A673 (cell line): ENCODE measurements at regions not wholly inside any gene's neighbourhood (a gene's known extent, or its start where the extent isn't known, plus 50 kb on each side); places are given as distances from the start of the nearest gene placed in this dataset.
A peak's percentile ranks its signal among the peaks of the same experiment; 100 is the strongest.

ENCODE experiments used
- BruUV-seq: library from RNA; stranded (reverse); fragments of 400-500 nt; replicated peaks from 2 replicates; lab custom pipeline; 2021; lab: Mats Ljungman, UMichigan
- CTCF ChIA-PET: fragments of 300-600 bp; sonication (Branson Sonifier 250); formaldehyde crosslinking; loops from one replicate; lab custom pipeline; 2022; ENCODE audit warnings: antibody characterized with exemption; lab: Charles Lee
- POLR2A ChIA-PET: fragments of 300-600 bp; sonication (Branson Sonifier 250); formaldehyde crosslinking; loops from one replicate; lab custom pipeline; 2022; ENCODE audit warnings: antibody characterized with exemption; ENCODE audit not compliant: low non-redundant PET; lab: Charles Lee
- DNase-seq: peaks from one replicate; pipeline ENCODE4 v3.0.0-alpha.2; 2015; ENCODE audit warnings: low spot score
- H3K27ac ChIP-seq: fragments of 200-600 bp; sonication (generic); 2 replicates; pipeline ENCODE4 v1.5.1; 2016; ENCODE audit warnings: mixed run types, low read depth, mild to moderate bottlenecking, mixed read lengths, antibody characterized with exemption, low read length; ENCODE audit not compliant: poor library complexity, severe bottlenecking
- H3K27me3 ChIP-seq: fragments of 200-600 bp; sonication (generic); replicated peaks from 2 replicates; pipeline ENCODE4 v1.6.1; 2017; ENCODE audit warnings: mixed run types, low read depth, mild to moderate bottlenecking, mixed read lengths, antibody characterized with exemption, low read length; ENCODE audit not compliant: insufficient read depth, poor library complexity
- H3K36me3 ChIP-seq: fragments of 200-600 bp; sonication (generic); 2 replicates; pipeline ENCODE4 v1.6.1; 2016; ENCODE audit warnings: mixed run types, mild to moderate bottlenecking, mixed read lengths, antibody characterized with exemption, low read length; ENCODE audit not compliant: insufficient read depth, poor library complexity, severe bottlenecking
- H3K4me1 ChIP-seq: fragments of 200-600 bp; sonication (generic); 2 replicates; pipeline ENCODE4 v1.6.1; 2017; ENCODE audit warnings: mixed run types, mild to moderate bottlenecking, mixed read lengths, antibody characterized with exemption, low read length; ENCODE audit not compliant: insufficient read depth, poor library complexity, severe bottlenecking
- H3K4me3 ChIP-seq: fragments of 200-600 bp; sonication (generic); 2 replicates; pipeline ENCODE4 v1.5.1; 2016; ENCODE audit warnings: low read depth, mixed run types, mild to moderate bottlenecking, mixed read lengths, low read length; ENCODE audit not compliant: poor library complexity, severe bottlenecking
- H3K9me3 ChIP-seq: fragments of 200-600 bp; sonication (generic); 2 replicates; pipeline ENCODE4 v1.6.1; 2016; ENCODE audit warnings: mixed run types, low read depth, mild to moderate bottlenecking, mixed read lengths, antibody characterized with exemption, low read length; ENCODE audit not compliant: poor library complexity, severe bottlenecking
- EZH2 ChIP-seq: fragments of 200-600 bp; sonication (generic); IDR thresholded peaks from 2 replicates; pipeline ENCODE4 v1.6.1; 2017; ENCODE audit warnings: borderline replicate concordance, low read depth, mild to moderate bottlenecking, mixed read lengths, antibody characterized with exemption, low read length; ENCODE audit not compliant: poor library complexity, severe bottlenecking
- intact Hi-C: fragments of 100-400 bp; cut with micrococcal nuclease; formaldehyde crosslinking; loops from one replicate; pipeline ENCODE4 v1.10.0; 2022; ENCODE audit not compliant: unreplicated experiment
- TF ChIP-seq, protein P1 (sequence below): fragments of 300-800, 200-600 bp; sonication (generic); conservative IDR thresholded peaks from 2 replicates; pipeline ENCODE4 v1.5.1; 2017; ENCODE audit warnings: low read depth, mild to moderate bottlenecking, antibody characterized with exemption, low read length, moderate library complexity, mixed read lengths

DNA sequence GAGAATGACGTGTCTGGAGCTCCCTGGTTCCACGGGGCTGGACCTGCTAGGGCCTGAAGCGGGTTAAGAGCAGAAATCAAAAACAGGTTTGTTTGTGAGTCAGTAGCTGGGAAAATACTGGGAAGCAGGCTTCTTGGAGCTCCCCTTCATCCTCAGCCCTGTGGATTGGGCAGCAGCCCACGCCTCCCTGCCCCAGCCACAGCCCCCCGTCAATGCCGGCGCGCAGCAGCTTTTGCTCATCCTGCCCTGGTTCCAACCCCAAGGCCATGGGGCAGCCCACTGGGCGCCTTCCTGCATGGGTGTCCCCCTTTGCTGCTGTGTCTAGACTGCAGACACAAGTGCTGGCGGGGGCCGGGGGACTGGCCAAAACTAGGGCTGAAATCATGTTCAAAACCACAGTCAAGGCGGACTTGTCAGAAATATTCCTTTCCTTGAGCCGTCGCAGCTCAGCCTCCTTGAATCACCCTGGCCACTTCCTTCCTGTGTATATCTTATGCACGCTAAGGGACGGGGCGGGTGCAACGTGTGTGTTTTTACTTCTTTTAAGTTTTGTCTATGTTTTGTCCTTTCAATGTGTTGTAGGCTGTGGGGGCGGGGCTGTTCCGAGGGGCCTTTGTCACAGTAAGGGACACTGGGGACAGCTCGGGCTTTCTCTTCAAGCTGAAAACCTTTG, 108.1 kb downstream of the KLF13 start:
- no TSS peak for BruUV-seq
- no peaks in the 10 kb centered on the region for H3K9me3 ChIP-seq
- TF ChIP-seq, protein P1, sequence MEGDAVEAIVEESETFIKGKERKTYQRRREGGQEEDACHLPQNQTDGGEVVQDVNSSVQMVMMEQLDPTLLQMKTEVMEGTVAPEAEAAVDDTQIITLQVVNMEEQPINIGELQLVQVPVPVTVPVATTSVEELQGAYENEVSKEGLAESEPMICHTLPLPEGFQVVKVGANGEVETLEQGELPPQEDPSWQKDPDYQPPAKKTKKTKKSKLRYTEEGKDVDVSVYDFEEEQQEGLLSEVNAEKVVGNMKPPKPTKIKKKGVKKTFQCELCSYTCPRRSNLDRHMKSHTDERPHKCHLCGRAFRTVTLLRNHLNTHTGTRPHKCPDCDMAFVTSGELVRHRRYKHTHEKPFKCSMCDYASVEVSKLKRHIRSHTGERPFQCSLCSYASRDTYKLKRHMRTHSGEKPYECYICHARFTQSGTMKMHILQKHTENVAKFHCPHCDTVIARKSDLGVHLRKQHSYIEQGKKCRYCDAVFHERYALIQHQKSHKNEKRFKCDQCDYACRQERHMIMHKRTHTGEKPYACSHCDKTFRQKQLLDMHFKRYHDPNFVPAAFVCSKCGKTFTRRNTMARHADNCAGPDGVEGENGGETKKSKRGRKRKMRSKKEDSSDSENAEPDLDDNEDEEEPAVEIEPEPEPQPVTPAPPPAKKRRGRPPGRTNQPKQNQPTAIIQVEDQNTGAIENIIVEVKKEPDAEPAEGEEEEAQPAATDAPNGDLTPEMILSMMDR = no peak
- no peak for TF ChIP-seq EZH2
- no peaks in the 10 kb centered on the region for H3K4me1 ChIP-seq
- no peaks in the 10 kb centered on the region for H3K27me3 ChIP-seq
- no peak overlapping the region for H3K4me3 ChIP-seq
- DNase-seq = no peak
- ChIA-PET POLR2A (interaction anchor here (0.5 kb wide), 1 partner anchor 66 kb away, joined by 3 read pairs; no protein-coding TSS in a partner anchor), CTCF (no interaction called here)
- H3K27ac ChIP-seq = no peak overlapping the region
- intact Hi-C loops = loop anchor here (5.0 to 10.0 kb wide), 2 partner anchors 38 to 60 kb away; no protein-coding TSS in a partner anchor
- no peaks in the 10 kb centered on the region for H3K36me3 ChIP-seq

DNA sequence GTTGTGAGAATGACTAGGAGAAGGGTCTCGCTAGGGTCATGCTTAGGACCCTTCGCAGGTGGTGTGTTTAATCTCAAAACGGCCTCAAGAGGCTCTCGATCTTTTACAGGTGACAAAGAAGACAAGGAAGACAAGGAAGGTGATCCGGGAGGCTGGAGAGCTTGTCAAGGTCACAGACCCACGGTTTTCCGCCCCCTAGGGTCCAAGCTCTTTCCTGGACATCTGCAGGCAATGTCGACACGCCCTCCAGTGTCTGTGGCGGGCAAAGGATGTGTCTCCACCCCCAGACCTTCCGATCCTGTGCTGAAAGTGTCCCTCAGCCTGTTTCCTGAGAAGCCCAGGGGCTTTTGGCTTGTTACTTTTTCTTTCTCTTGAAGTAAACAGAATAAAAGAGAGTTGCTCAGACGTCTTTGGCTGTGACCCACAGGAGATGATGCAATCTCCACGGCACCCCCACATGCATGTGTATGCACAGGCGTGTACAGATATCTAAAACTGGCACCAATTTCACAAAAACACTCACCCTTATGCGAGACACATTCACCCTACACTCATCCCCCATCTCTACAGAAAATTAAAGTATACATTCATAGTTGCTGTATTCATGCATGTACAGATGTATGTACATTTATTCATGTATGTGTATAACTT, 108.8 kb downstream of the KLF13 start:
- no peaks in the 10 kb centered on the region for H3K36me3 ChIP-seq
- ChIA-PET CTCF (no interaction called here), POLR2A (no interaction called here)
- no peak overlapping the region for H3K27ac ChIP-seq
- no peaks in the 10 kb centered on the region for H3K9me3 ChIP-seq
- H3K27me3 ChIP-seq = no peaks in the 10 kb centered on the region
- intact Hi-C loops = loop anchor here (5.0 to 10.0 kb wide), 2 partner anchors 37 to 59 kb away; no protein-coding TSS in a partner anchor
- DNase-seq = no peak
- no peaks in the 10 kb centered on the region for H3K4me1 ChIP-seq
- TF ChIP-seq EZH2 = no peak
- TF ChIP-seq, protein P1 = peak; percentile 35; the same call in 1 of the 2 replicates
- BruUV-seq = no TSS peak
- H3K4me3 ChIP-seq = no peak overlapping the region

DNA sequence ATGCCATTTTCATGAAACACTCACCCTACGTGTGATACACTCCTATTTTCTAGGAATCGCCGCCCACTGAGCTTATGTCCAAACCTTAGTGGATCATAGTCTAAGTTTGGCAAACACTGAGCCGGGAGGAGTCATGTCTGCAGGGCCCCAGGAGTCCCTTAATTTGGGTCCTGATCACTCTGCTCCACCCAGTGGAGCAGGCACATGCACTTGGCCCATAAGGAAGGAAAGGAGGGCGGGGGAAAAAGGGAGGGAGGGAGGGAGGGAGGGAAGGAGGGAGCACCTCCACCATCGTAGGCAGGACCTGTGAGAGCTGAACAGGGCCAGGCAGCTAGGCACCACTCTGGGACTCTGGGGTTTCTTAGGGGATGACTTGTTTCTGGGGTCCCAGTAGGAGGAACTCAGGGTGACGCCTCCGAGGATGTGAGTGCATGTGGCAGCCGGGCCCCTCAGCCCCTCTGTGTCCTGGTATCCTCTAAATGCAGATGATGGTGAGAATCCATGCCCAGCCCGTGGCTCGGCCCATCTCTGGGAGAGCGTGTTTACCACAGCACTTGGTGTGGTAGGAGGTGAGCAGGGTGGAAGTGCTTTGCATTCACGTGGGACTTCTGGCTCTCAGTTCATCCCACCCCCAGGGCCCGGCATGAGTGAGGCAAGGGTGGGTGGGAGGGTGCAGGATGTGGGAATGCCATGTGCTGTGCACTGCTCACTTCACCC, 109.4 kb downstream of the KLF13 start:
- Histone ChIP-seq H3K4me3 (no peak overlapping the region), H3K27me3 (no peaks in the 10 kb centered on the region), H3K36me3 (no peaks in the 10 kb centered on the region), H3K4me1 (no peaks in the 10 kb centered on the region), H3K27ac (no peak overlapping the region), H3K9me3 (no peaks in the 10 kb centered on the region)
- no peak for DNase-seq
- no TSS peak for BruUV-seq
- intact Hi-C loops = loop anchor here (5.0 to 10.0 kb wide), 2 partner anchors 36 to 59 kb away; no protein-coding TSS in a partner anchor
- ChIA-PET CTCF (no interaction called here), POLR2A (no interaction called here)
- TF ChIP-seq EZH2 = no peak
- TF ChIP-seq, protein P1 = no peak
